Neural cell (in vitro differentiated cells): ENCODE measurements at regions not wholly inside any gene's neighbourhood (a gene's known extent, or its start where the extent isn't known, plus 50 kb on each side); places are given as distances from the start of the nearest gene placed in this dataset.

Source experiments
- EP300 ChIP-seq: fragments of 450-650 bp; conservative IDR thresholded peaks from 2 replicates; pipeline ENCODE4 v1.6.1; 2014; ENCODE audit warnings: antibody characterized with exemption, mild to moderate bottlenecking, moderate library complexity; ENCODE audit not compliant: poor library complexity, severe bottlenecking
- EZH2 ChIP-seq: fragments of 200-600, 300-800 bp; shearing (Covaris generic), sonication (generic); IDR thresholded peaks from 2 replicates; pipeline ENCODE4 v1.6.1; 2014; ENCODE audit warnings: antibody characterized with exemption, low read length, borderline replicate concordance, mild to moderate bottlenecking; ENCODE audit not compliant: insufficient read depth, poor library complexity, severe bottlenecking
- TAF1 ChIP-seq: IDR thresholded peaks from 2 replicates; pipeline ENCODE4 v1.6.1; 2012; ENCODE audit warnings: low read depth
- TF ChIP-seq, protein P1 (sequence below): fragments of 450-650 bp; IDR thresholded peaks from 2 replicates; pipeline ENCODE4 v1.5.1; 2014; ENCODE audit warnings: antibody characterized with exemption, mild to moderate bottlenecking, moderate library complexity; ENCODE audit not compliant: poor library complexity, severe bottlenecking
- TF ChIP-seq, protein P2 (sequence below): IDR thresholded peaks from 2 replicates; pipeline ENCODE4 v1.6.1; 2012; ENCODE audit warnings: borderline replicate concordance

DNA sequence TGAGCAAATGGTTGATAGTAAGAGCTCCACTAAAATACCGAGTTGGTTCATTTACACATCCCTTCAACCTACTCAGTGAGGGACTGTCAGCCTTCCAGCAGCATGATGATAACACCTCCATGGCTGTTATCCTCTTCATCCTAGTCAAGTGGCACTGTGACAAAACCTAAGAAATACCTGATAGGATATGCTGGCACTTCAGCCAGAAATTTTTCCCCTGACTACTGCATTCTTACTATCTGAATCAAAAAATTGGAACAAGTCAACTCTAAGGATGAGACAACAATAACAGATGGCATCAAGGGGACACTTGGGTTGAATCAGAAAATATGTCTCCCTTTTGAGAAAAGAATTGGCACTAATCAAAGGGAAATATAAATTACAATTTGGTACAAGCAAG, 193.9 kb downstream of the KCTD12 start:
- TF ChIP-seq, protein P1, sequence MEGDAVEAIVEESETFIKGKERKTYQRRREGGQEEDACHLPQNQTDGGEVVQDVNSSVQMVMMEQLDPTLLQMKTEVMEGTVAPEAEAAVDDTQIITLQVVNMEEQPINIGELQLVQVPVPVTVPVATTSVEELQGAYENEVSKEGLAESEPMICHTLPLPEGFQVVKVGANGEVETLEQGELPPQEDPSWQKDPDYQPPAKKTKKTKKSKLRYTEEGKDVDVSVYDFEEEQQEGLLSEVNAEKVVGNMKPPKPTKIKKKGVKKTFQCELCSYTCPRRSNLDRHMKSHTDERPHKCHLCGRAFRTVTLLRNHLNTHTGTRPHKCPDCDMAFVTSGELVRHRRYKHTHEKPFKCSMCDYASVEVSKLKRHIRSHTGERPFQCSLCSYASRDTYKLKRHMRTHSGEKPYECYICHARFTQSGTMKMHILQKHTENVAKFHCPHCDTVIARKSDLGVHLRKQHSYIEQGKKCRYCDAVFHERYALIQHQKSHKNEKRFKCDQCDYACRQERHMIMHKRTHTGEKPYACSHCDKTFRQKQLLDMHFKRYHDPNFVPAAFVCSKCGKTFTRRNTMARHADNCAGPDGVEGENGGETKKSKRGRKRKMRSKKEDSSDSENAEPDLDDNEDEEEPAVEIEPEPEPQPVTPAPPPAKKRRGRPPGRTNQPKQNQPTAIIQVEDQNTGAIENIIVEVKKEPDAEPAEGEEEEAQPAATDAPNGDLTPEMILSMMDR = no peak
- TF ChIP-seq EZH2 (no peak), TAF1 (no peak), EP300 (no peak)
- TF ChIP-seq, protein P2, sequence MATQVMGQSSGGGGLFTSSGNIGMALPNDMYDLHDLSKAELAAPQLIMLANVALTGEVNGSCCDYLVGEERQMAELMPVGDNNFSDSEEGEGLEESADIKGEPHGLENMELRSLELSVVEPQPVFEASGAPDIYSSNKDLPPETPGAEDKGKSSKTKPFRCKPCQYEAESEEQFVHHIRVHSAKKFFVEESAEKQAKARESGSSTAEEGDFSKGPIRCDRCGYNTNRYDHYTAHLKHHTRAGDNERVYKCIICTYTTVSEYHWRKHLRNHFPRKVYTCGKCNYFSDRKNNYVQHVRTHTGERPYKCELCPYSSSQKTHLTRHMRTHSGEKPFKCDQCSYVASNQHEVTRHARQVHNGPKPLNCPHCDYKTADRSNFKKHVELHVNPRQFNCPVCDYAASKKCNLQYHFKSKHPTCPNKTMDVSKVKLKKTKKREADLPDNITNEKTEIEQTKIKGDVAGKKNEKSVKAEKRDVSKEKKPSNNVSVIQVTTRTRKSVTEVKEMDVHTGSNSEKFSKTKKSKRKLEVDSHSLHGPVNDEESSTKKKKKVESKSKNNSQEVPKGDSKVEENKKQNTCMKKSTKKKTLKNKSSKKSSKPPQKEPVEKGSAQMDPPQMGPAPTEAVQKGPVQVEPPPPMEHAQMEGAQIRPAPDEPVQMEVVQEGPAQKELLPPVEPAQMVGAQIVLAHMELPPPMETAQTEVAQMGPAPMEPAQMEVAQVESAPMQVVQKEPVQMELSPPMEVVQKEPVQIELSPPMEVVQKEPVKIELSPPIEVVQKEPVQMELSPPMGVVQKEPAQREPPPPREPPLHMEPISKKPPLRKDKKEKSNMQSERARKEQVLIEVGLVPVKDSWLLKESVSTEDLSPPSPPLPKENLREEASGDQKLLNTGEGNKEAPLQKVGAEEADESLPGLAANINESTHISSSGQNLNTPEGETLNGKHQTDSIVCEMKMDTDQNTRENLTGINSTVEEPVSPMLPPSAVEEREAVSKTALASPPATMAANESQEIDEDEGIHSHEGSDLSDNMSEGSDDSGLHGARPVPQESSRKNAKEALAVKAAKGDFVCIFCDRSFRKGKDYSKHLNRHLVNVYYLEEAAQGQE = no peak
